Kidney epithelial cell (primary cell): ENCODE measurements at regions not wholly inside any gene's neighbourhood (a gene's known extent, or its start where the extent isn't known, plus 50 kb on each side); places are given as distances from the start of the nearest gene placed in this dataset.

ENCODE experiments used
- DNase-seq: peaks from one replicate; pipeline ENCODE4 v3.0.0-alpha.2; 2010; ENCODE audit warnings: low read depth
- H3K27me3 ChIP-seq: 2 replicates; pipeline ENCODE4 v1.6.0; 2011; ENCODE audit warnings: low read length; ENCODE audit not compliant: control insufficient read depth, insufficient read depth
- H3K36me3 ChIP-seq: 2 replicates; pipeline ENCODE4 v1.5.1; 2011; ENCODE audit warnings: low read length; ENCODE audit not compliant: control insufficient read depth, insufficient read depth
- H3K4me3 ChIP-seq: 2 replicates; pipeline ENCODE4 v1.5.1; 2011; ENCODE audit warnings: low read depth, mild to moderate bottlenecking, control low read depth, low read length
- TF ChIP-seq, protein P1 (sequence below): IDR thresholded peaks from 2 replicates; pipeline ENCODE4 v1.5.1; 2011; ENCODE audit warnings: mild to moderate bottlenecking, moderate library complexity, low read length, control low read depth, inconsistent platforms; ENCODE audit not compliant: insufficient read depth, poor library complexity, severe bottlenecking

DNA sequence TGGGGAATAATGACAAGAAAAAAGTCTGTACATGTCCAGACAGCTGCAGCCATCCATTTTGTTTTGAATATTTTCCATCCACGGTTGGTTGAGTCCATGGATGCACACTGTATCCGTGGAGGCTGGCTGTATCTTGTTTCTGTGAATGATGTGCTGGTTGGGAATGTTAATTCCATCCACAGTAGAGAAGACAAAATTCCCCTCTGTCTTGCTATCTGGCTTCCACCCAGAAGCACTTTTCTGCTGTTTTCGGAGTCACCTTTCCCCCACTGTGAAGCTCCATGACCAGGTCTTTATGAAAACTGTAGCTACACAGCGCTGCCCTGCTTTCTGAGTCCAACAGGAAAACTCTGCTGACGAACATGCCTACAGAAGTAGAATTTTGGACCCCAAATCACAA, 122.3 kb downstream of the HRH4 start:
- no peak for DNase-seq
- H3K27me3 ChIP-seq = peaks cover 2% of the 10 kb centered on the region
- TF ChIP-seq, protein P1, sequence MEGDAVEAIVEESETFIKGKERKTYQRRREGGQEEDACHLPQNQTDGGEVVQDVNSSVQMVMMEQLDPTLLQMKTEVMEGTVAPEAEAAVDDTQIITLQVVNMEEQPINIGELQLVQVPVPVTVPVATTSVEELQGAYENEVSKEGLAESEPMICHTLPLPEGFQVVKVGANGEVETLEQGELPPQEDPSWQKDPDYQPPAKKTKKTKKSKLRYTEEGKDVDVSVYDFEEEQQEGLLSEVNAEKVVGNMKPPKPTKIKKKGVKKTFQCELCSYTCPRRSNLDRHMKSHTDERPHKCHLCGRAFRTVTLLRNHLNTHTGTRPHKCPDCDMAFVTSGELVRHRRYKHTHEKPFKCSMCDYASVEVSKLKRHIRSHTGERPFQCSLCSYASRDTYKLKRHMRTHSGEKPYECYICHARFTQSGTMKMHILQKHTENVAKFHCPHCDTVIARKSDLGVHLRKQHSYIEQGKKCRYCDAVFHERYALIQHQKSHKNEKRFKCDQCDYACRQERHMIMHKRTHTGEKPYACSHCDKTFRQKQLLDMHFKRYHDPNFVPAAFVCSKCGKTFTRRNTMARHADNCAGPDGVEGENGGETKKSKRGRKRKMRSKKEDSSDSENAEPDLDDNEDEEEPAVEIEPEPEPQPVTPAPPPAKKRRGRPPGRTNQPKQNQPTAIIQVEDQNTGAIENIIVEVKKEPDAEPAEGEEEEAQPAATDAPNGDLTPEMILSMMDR = no peak

DNA sequence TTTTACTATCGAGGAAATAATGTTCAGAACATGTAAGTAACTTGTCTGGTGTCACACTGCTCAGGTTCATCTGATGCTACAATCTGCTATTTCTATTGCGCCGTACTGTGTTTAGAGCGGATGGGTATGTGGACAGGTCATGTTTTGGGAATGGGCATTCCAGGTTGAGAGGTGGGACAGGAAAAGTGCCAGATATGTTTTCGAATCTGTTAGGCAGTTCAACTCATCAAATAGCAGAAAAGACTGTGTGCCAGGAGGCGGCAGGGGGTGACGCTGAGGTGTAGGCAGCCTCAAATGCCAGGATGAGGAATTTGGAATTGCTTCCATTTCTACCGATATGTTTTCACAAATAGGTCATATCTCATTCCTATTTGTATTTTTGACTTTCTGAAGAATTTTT, 123.8 kb downstream of the HRH4 start:
- DNase-seq = no peak
- H3K4me3 ChIP-seq = no peak overlapping the region
- no peaks in the 10 kb centered on the region for H3K36me3 ChIP-seq
- TF ChIP-seq, protein P1 = no peak
- H3K27me3 ChIP-seq = no peaks in the 10 kb centered on the region

More for the DNA sequence above, 122.3 kb downstream of the HRH4 start:
- no peak overlapping the region for H3K4me3 ChIP-seq
- H3K36me3 ChIP-seq = no peaks in the 10 kb centered on the region

DNA sequence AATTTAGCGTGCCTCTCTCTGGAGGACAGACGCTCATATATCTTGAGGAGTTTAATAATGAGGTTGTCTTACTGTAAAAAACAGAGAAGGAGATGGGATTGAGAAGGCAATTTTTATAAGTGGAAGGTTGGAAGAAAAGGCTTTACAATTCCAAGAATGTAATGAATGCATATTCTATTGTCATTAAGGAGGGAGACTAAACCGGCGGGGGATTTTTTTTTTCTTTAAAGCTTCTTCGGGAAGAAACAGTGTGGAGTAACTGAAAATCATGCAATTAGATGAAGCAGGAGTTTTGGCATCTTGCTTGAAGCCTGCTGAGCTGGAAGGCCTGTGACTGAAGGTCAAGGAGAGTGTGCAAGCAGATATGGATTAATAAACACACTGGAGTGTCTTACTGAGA, 124.4 kb downstream of the HRH4 start:
- no peak overlapping the region for H3K4me3 ChIP-seq
- no peaks in the 10 kb centered on the region for H3K27me3 ChIP-seq
- DNase-seq = no peak
- TF ChIP-seq, protein P1 = no peak
- H3K36me3 ChIP-seq = no peaks in the 10 kb centered on the region

- Histone ChIP-seq H3K4me3 (no peak overlapping the region), H3K36me3 (no peaks in the 10 kb centered on the region), H3K27me3 (no peaks in the 10 kb centered on the region)
- no peak for DNase-seq
- TF ChIP-seq, protein P1 = no peak
Measured at GRCh38 chr18:24585996-24586566, 125.6 kb downstream of the HRH4 start.

DNA sequence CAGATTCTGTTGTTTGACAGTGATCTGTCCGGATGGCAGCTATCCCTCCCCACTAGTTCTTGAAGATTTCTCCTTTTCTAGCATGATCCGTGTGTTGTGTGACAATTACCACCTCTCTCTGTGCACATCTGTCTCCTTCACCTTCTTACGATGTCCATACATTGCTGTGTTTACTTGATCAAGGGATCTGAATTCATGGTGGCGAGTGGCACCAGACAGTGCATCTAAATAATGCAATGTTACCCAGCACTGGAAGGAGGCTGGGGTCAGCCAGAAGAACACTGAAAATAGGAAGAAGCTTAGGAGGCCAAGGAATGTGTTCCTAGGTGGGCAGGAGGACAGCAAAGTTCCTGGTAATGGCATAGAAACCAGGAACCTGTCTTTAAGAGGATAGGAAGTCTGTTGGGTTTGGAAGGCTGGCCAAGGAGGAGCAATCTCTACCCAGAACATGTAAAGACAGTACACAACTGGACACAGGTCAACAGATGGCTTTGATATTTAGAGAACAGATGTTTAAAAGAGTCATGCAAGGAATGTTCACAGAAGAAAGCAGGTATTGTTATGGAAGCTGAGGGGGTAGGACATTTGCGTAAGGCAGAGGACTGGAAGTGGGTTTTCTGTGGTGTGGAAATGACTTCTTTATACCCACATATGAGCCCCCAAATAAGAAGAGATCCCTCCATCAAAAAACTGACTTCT, 126.4 kb downstream of the HRH4 start:
- no peaks in the 10 kb centered on the region for H3K36me3 ChIP-seq
- no peak for DNase-seq

More for the DNA sequence above, 126.4 kb downstream of the HRH4 start:
- H3K27me3 ChIP-seq = no peaks in the 10 kb centered on the region
- H3K4me3 ChIP-seq = no peak overlapping the region
- TF ChIP-seq, protein P1 = no peak
